HL-60 (cell line): ENCODE measurements at regions not wholly inside any gene's neighbourhood (a gene's known extent, or its start where the extent isn't known, plus 50 kb on each side); places are given as distances from the start of the nearest gene placed in this dataset.

Experiments
- DNase-seq, 2 experiments: peaks; one replicate each; pipeline ENCODE4 v3.0.0-alpha.2; 2010 to 2020; ENCODE audit warnings: low read depth in 1 of 2, low spot score in 1 of 2
- H3K27ac ChIP-seq: fragments of 250-450 bp; sonication (Bioruptor Pico); replicated peaks from 2 replicates; pipeline ENCODE4 v1.5.1; 2020; ENCODE audit warnings: mild to moderate bottlenecking, moderate library complexity
- H3K27me3 ChIP-seq: fragments of 250-450 bp; sonication (Bioruptor Pico); 2 replicates; pipeline ENCODE4 v1.5.1; 2021; ENCODE audit warnings: mild to moderate bottlenecking, moderate library complexity; ENCODE audit not compliant: insufficient read depth, poor library complexity, severe bottlenecking
- H3K4me3 ChIP-seq: replicated peaks from 2 replicates; pipeline ENCODE4 v1.5.1; 2011; ENCODE audit warnings: mild to moderate bottlenecking, control low read depth, low read length; ENCODE audit not compliant: insufficient read depth
- GABPA ChIP-seq: IDR thresholded peaks from 2 replicates; pipeline ENCODE4 v1.6.1; 2012; ENCODE audit warnings: low read depth
- POLR2AphosphoS5 ChIP-seq: IDR thresholded peaks from 2 replicates; pipeline ENCODE4 v1.6.1; 2012; ENCODE audit warnings: low read depth
- SPI1 ChIP-seq: IDR thresholded peaks from 2 replicates; pipeline ENCODE4 v1.6.1; 2012; ENCODE audit warnings: low read depth, mild to moderate bottlenecking, borderline replicate concordance
- TF ChIP-seq, protein P1 (sequence below): IDR thresholded peaks from one replicate; pipeline ENCODE4 v1.5.1; 2011; ENCODE audit warnings: low read length, control low read depth, inconsistent platforms; ENCODE audit not compliant: insufficient read depth
- TF ChIP-seq, protein P2 (sequence below): IDR thresholded peaks from 2 replicates; pipeline ENCODE4 v1.6.1; 2012; ENCODE audit warnings: low read depth; ENCODE audit not compliant: insufficient replicate concordance

GRCh38 chr10:58888957-58889356 lies 287.5 kb upstream of the PHYHIPL start:
- no peak for DNase-seq
- TF ChIP-seq POLR2AphosphoS5 (no peak), GABPA (no peak), SPI1 (no peak)
- TF ChIP-seq, protein P1, sequence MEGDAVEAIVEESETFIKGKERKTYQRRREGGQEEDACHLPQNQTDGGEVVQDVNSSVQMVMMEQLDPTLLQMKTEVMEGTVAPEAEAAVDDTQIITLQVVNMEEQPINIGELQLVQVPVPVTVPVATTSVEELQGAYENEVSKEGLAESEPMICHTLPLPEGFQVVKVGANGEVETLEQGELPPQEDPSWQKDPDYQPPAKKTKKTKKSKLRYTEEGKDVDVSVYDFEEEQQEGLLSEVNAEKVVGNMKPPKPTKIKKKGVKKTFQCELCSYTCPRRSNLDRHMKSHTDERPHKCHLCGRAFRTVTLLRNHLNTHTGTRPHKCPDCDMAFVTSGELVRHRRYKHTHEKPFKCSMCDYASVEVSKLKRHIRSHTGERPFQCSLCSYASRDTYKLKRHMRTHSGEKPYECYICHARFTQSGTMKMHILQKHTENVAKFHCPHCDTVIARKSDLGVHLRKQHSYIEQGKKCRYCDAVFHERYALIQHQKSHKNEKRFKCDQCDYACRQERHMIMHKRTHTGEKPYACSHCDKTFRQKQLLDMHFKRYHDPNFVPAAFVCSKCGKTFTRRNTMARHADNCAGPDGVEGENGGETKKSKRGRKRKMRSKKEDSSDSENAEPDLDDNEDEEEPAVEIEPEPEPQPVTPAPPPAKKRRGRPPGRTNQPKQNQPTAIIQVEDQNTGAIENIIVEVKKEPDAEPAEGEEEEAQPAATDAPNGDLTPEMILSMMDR, result no peak
- TF ChIP-seq, protein P2, sequence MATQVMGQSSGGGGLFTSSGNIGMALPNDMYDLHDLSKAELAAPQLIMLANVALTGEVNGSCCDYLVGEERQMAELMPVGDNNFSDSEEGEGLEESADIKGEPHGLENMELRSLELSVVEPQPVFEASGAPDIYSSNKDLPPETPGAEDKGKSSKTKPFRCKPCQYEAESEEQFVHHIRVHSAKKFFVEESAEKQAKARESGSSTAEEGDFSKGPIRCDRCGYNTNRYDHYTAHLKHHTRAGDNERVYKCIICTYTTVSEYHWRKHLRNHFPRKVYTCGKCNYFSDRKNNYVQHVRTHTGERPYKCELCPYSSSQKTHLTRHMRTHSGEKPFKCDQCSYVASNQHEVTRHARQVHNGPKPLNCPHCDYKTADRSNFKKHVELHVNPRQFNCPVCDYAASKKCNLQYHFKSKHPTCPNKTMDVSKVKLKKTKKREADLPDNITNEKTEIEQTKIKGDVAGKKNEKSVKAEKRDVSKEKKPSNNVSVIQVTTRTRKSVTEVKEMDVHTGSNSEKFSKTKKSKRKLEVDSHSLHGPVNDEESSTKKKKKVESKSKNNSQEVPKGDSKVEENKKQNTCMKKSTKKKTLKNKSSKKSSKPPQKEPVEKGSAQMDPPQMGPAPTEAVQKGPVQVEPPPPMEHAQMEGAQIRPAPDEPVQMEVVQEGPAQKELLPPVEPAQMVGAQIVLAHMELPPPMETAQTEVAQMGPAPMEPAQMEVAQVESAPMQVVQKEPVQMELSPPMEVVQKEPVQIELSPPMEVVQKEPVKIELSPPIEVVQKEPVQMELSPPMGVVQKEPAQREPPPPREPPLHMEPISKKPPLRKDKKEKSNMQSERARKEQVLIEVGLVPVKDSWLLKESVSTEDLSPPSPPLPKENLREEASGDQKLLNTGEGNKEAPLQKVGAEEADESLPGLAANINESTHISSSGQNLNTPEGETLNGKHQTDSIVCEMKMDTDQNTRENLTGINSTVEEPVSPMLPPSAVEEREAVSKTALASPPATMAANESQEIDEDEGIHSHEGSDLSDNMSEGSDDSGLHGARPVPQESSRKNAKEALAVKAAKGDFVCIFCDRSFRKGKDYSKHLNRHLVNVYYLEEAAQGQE, result no peak

GRCh38 chr10:58892031-58892531 lies 284.4 kb upstream of the PHYHIPL start:
- no peak for DNase-seq

More at GRCh38 chr10:58888957-58889356, 287.5 kb upstream of the PHYHIPL start:
- Histone ChIP-seq H3K27me3 (no peaks in the 10 kb centered on the region), H3K4me3 (no peak overlapping the region), H3K27ac (no peak overlapping the region)

DNA sequence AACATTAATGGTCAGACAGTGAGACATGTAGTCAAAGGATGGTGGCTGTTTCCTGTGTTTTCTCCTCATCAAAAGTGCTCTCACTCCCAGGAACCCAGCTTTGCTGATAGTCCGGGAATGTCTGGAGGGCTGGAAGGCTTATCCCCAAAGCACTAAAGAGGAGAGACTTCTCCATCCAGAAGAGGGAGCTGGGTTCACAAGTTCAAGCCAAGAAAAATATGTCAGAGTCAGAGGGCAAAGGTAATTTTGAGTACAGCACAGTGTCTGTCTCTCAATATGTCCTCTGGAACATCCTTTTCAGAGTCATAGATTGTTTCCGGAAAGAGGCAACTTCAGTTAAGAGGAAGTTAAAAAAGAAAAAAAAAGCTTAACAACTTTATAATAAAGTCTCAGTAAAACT lies 281.5 kb upstream of the PHYHIPL start:
- H3K4me3 ChIP-seq, result no peak overlapping the region
- no peaks in the 10 kb centered on the region for H3K27me3 ChIP-seq
- TF ChIP-seq GABPA, result no peak
- TF ChIP-seq, protein P2, result no peak
- TF ChIP-seq POLR2AphosphoS5, result no peak
- TF ChIP-seq SPI1, result no peak
- TF ChIP-seq, protein P1, result no peak
- no peak for DNase-seq
- H3K27ac ChIP-seq, result no peak overlapping the region

More at GRCh38 chr10:58892031-58892531, 284.4 kb upstream of the PHYHIPL start:
- no peaks in the 10 kb centered on the region for H3K27me3 ChIP-seq
- TF ChIP-seq SPI1 (no peak), GABPA (no peak)
- TF ChIP-seq, protein P2, result no peak
- no peak overlapping the region for H3K27ac ChIP-seq
- H3K4me3 ChIP-seq, result no peak overlapping the region

DNA sequence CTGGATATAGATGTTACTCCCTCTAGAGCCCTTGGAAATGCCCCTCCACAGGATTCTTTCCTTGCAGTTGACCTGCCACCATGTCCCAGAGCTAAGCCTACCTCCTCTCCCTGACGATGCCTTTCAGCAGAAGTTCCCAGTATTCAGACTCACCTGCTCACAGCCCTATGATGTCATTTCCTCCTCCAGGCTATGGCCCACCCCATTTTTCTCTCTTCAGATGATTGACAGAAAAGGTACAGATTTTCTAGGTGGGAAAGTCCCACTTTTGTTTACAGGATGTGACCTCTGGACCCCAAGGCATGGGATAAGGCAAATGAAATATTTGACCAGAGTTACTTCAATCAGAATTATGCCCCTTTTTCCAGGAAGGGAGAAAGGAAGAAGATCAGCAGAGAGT lies 280.2 kb upstream of the PHYHIPL start:
- H3K27me3 ChIP-seq, result no peaks in the 10 kb centered on the region

More for the DNA sequence above, 280.2 kb upstream of the PHYHIPL start:
- no peak for DNase-seq
- TF ChIP-seq, protein P2, result no peak
- no peak for TF ChIP-seq POLR2AphosphoS5
- no peak for TF ChIP-seq SPI1
- TF ChIP-seq GABPA, result no peak
- TF ChIP-seq, protein P1, result no peak
- Histone ChIP-seq H3K4me3 (no peak overlapping the region), H3K27ac (no peak overlapping the region)
